SW480 (cell line): ENCODE measurements at regions not wholly inside any gene's neighbourhood (a gene's known extent, or its start where the extent isn't known, plus 50 kb on each side); places are given as distances from the start of the nearest gene placed in this dataset.
A peak's percentile ranks its signal among the peaks of the same experiment; 100 is the strongest.
"Not testable (repeated sequence)": the region's sequence is repeated elsewhere in the genome, so short reads cannot be mapped to it uniquely, and the experiment has no call there.

Experiments used
- DNase-seq: peaks from one replicate; pipeline ENCODE4 v3.0.0-alpha.2; 2016; ENCODE audit warnings: low spot score

- DNase-seq = no peak
These were observed 246.4 kb downstream of the EMX2 start for GRCh38 chr10:117788911-117789310.

DNA sequence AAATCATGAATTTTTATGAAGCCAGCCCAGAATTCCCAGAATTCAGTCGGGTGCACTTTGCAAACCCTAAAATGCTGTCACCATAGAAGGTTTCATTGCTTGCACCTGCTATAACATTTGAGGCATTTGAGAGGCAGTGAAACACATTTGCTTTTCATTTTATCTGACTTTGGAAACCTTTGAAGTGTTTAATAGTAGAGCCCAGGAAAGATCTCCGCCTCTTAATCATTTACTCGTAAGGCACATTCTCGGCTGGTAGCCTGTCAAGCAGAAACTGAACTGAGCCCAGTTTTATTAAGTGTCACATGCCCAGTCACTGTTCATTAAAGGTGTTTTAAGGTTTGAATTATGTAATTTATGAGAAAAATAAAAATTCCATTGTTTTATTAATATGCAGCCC lies 247.6 kb downstream of the EMX2 start:
- no peak for DNase-seq

DNA sequence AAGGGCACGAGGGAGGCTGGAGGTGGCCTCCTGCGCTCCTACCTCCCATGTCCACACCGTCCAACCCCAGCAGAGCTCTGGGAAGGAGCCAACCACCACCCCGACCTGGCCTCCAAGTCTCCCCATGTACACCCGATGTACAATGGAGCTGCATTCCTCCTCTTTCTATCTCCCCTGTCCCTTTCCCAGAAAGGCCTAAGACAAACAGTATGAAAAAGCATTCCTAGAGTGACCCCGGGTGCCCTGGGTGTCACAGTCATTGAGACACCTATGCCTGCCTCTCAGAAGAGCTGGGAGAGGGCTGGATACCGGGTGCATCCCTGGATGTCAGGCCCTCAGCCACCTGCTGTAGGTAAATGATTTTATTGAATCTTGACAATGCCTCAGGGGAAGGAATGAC lies 248.1 kb downstream of the EMX2 start:
- no peak for DNase-seq

- DNase-seq = no peak
These were observed 249.7 kb downstream of the EMX2 start for GRCh38 chr10:117792214-117792613.

GRCh38 chr10:117796130-117796745 lies 250.5 kb downstream of the RAB11FIP2 start:
- no peak for DNase-seq

GRCh38 chr10:117797296-117797695 lies 249.4 kb downstream of the RAB11FIP2 start:
- DNase-seq = no peak

- DNase-seq = peak; percentile 37
These were observed 245.1 kb downstream of the RAB11FIP2 start for GRCh38 chr10:117801691-117802090.

- peak; percentile 91 for DNase-seq
These were observed 242.2 kb downstream of the RAB11FIP2 start for GRCh38 chr10:117804470-117805011.

DNA sequence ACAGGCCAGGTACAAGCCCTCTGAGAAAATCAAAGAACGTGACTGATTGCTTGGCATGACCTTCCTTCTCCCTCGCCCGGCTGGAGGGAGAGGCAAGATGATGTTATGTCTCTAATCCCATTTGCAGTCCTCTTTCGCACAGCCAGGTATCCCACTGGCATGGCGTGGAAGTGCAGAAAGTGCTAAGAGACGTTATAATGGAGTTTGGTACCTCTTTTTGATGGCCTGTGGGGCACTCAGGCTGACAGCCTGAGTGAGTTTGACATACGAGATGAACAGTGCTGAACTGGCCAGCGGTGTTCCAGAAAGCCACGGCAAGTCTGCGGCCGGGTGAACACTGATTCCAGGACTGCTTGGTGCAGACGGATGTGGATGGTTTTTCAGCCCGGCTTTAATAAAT lies 241.6 kb downstream of the RAB11FIP2 start:
- no peak for DNase-seq

GRCh38 chr10:117807441-117807840 lies 239.3 kb downstream of the RAB11FIP2 start:
- no peak for DNase-seq

GRCh38 chr10:117815816-117816215 lies 230.9 kb downstream of the RAB11FIP2 start:
- DNase-seq = not testable (repeated sequence)

DNA sequence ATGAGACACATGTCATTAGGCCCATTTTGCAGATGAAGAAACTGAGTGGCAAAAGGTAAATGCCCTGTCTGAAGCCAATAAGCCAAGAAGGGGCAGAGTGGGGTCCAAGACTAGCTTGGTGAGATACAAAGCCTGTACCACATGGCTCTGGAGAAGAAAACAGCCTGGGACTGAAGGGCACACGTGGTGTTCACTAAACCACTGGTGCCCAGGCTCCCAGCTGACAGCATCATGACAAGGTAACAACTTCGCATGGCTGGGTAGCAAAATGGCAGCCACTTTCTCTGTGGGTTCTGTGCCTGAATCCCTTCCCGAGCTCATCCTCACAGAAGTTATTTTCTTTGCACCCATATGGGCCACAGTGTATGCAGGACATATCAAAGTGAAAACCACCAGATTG lies 229.6 kb downstream of the RAB11FIP2 start:
- DNase-seq = no peak

GRCh38 chr10:117818721-117819120 lies 228.0 kb downstream of the RAB11FIP2 start:
- DNase-seq = no peak

DNA sequence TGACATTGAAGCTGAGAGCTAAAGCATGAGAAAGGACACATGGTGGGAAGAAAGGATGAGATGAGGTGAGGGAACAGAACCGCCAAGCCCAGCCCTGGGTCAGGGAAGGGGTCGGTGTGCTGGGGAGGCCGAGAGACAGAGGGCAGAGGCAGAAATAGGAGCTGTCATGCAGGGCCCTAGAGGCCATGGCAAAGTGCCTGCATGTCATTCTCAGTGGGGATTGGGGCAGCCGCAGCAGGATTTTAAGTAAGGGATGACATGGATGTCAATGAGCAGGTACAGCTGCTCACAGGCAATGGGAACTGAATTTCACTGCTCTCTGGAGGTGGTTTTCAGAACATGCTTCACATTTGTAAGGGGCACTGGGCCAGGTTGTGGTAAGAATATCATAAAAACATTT lies 227.4 kb downstream of the RAB11FIP2 start:
- DNase-seq = no peak

DNA sequence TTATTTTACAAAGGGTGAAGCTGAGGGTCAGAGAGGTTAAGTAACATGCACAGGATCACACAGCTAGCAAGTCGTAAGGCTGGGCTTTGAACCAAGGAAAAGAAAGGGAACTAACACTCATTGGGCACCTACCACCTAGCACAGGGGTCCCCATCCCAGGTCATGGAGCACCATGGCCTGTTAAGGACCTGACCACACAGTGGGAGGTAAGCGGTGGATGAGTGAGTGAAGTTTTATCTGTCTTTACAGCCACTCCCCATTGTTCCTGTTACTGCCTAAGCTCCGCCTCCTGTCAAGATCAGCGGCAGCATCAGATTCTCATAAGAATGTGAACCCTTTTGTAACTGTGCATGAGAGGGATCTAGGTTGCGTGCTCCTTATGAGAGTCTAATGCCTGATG lies 222.8 kb downstream of the RAB11FIP2 start:
- DNase-seq = no peak

DNA sequence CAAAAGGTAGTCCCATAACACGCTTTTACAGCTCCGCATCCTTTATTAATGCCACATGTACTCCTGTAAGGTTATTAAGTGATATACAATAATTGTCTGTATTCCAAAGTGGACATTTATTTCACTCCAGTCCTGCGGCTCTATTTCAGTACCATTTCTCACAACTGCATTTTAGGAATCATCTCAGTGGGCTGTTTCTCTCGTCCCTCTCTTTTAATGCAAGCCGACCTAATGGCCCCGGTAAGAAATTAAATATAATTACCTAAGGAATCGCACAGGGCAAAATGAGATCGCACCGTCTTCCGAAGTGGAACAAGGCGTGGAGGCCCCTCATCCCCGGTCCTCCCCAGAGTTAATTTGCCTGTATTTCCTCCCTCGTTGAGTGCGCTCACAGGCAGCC lies 216.5 kb downstream of the RAB11FIP2 start:
- no peak for DNase-seq

DNA sequence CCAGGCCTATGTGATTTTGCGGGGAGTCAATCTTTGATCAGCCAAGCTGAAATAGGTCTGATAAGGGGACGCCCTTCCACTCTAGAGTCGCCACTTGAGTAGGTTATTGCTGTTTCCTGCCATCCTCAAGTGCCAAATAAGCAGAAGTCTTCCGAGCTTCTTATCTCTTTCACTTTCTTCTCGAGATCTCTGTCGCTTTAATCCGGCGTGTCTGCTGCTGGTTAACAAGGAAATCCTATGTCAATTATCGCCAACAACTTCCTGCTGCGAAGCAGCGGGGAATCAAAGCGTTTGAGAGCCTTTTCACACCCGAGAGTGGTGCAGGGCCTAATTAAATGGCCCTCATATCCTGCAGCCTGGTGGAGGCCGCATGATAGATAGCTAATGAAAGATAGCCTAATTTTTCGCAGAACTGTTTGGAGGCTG lies 215.9 kb downstream of the RAB11FIP2 start:
- no peak for DNase-seq

DNA sequence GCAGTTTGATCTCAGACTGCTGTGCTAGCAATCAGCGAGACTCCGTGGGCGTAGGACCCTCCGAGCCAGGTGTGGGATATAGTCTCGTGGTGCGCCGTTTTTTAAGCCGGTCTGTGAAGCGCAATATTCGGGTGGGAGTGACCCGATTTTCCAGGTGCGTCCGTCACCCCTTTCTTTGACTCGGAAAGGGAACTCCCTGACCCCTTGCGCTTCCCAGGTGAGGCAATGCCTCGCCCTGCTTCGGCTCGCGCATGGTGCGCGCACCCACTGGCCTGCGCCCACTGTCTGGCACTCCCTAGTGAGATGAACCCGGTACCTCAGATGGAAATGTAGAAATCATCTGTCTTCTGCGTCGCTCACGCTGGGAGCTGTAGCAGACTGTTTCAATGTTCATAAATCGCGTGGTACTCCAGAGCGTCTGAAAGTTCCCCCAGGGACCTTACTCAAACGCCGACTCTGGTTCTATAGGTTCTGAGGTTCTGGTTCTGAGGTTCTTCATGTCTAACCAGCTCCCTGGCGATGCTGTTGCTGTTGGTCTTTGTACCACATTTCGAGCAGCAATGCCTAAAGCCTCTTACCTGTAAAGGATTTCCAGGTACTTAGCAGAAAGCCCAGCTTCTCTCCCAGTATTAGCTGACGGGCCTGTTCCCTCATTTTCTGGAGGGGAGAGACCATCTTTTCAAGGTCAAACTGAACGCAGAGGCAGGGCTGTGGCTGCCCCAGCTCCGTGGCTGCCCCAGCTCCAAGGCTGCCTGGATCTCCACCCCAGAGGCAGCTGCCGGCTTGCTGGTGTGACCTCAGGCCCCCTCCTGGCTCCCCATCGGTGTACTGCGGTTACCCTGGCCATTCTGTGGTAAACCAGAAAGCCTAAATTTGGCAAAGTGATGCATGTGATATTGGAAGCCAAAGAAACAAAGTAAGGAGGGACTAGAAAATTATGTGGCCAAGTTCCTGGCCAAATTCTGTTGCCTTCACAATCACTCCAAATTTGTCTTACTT lies 207.9 kb downstream of the RAB11FIP2 start:
- DNase-seq = peak; percentile 44

GRCh38 chr10:117856426-117856825 lies 190.3 kb downstream of the RAB11FIP2 start:
- not testable (repeated sequence) for DNase-seq

DNA sequence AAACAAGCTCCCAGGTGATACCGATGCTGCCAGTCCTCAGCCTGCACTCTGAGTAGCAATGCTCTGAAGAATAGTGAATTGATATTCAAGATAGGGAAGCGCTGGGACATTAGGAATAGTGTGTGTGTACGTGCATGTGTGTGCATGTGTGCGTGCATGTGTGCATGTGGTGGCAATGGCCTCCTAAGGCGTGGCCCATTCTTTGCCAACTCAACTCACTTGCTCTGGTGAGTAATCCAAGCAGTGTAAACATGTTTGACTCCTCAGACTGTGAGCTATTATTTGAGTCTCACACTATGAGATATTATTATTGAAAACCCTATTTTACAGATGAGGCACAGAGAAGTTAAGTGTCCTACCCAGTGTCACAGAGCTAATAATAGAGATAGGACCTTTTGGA lies 186.6 kb downstream of the RAB11FIP2 start:
- no peak for DNase-seq

DNA sequence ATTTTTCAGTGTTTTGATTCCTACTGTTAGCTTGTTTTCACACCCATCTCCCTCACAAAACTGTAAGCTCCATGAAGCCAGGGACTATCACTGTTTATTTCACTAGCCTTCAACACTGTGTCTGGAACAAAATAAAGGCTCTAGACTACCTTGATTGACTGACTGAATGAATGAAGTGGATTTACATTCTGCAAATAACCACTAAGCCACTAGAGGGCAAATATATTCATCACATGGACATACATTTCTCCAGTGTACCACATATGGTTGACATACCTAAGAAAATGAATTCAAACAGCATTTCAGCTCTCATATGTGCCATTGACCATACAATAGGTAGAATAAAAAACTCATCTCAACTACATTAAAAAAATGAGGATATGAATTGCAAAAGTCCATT lies 185.9 kb downstream of the RAB11FIP2 start:
- DNase-seq = peak; percentile 46

GRCh38 chr10:117861329-117861728 lies 185.4 kb downstream of the RAB11FIP2 start:
- DNase-seq = no peak

DNA sequence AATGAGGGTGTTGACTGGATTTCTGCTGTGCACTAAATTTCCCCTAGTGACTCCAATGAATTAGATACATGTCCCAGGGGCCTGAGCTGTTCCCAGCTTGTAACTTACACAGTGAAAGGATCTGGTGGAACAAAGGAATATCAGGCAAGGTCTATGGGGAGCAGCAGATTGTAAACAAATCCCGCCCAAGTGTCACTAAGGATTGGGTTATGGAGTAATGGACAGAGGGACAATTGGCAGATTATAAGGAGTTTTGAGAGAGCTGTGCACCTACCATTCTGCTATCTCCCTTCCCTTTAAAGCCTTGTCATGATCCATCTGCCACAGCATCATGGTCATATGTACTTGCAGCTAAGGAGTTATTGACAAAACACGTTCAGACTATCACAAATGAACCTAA lies 183.0 kb downstream of the RAB11FIP2 start:
- DNase-seq = no peak
